ENCODE measurements at regions not wholly inside any gene's neighbourhood (a gene's known extent, or its start where the extent isn't known, plus 50 kb on each side); places are given as distances from the start of the nearest gene placed in this dataset.
"Not testable (repeated sequence)": the region's sequence is repeated elsewhere in the genome, so short reads cannot be mapped to it uniquely, and the experiment has no call there.

- not testable (repeated sequence) for TF ChIP-seq CTCF (IDR thresholded peaks at IDR 0.05 in 8 of 11, conservative IDR thresholded peaks at IDR 0.05 in 3 of 11); POLR2A (IDR thresholded peaks at IDR 0.05); POLR2AphosphoS5 (IDR thresholded peaks at IDR 0.05)
Measured at GRCh38 chr5:36513647-36514046, 92.8 kb upstream of the SLC1A3 start.

Measured in spleen (tissue), 7 donors.